ENCODE measurements at regions not wholly inside any gene's neighbourhood (a gene's known extent, or its start where the extent isn't known, plus 50 kb on each side); places are given as distances from the start of the nearest gene placed in this dataset.

DNA sequence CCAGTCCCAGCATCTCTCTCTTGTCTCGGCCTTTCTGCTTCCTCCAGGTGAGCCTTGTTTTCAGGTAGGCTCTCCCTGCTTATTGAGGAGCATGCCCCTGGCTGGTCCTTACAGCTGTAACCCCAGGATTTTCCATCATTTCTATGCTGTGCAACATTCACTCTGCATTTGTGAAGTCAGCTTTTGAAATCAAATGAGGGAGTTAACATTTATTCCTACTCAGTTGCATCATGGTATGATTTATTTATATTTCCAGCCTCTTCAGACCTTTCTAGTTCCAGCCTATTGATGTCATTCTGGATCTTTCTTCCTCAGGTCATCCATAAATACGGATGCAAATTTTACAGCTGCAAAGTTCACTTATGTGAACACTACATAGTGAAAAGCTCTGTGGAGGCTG is 755.6 kb downstream of the TYW1 start:
- TF ChIP-seq, protein P1, sequence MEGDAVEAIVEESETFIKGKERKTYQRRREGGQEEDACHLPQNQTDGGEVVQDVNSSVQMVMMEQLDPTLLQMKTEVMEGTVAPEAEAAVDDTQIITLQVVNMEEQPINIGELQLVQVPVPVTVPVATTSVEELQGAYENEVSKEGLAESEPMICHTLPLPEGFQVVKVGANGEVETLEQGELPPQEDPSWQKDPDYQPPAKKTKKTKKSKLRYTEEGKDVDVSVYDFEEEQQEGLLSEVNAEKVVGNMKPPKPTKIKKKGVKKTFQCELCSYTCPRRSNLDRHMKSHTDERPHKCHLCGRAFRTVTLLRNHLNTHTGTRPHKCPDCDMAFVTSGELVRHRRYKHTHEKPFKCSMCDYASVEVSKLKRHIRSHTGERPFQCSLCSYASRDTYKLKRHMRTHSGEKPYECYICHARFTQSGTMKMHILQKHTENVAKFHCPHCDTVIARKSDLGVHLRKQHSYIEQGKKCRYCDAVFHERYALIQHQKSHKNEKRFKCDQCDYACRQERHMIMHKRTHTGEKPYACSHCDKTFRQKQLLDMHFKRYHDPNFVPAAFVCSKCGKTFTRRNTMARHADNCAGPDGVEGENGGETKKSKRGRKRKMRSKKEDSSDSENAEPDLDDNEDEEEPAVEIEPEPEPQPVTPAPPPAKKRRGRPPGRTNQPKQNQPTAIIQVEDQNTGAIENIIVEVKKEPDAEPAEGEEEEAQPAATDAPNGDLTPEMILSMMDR (IDR thresholded peaks at IDR 0.05; ENCODE audit: low read length), result no peak
- TF ChIP-seq EZH2phosphoT487 (IDR thresholded peaks at IDR 0.05; ENCODE audit: low read length), result no peak
- TF ChIP-seq EZH2 (optimal IDR thresholded peaks at IDR 0.05; ENCODE audit: low read depth, low read length), result no peak
